Ishikawa (cell line): ENCODE measurements at regions not wholly inside any gene's neighbourhood (a gene's known extent, or its start where the extent isn't known, plus 50 kb on each side); places are given as distances from the start of the nearest gene placed in this dataset.

Experiments
- CEBPB ChIP-seq: IDR thresholded peaks from 2 replicates; pipeline ENCODE4 v1.6.1; 2012
- CREB1 ChIP-seq: IDR thresholded peaks from 2 replicates; pipeline ENCODE4 v1.6.1; 2012; ENCODE audit warnings: low read depth
- EGR1 ChIP-seq: IDR thresholded peaks from 2 replicates; pipeline ENCODE4 v1.6.1; 2012
- EP300 ChIP-seq: IDR thresholded peaks from 2 replicates; pipeline ENCODE4 v1.6.1; 2012; ENCODE audit warnings: borderline replicate concordance
- FOXM1 ChIP-seq: IDR thresholded peaks from 2 replicates; pipeline ENCODE4 v1.6.1; 2012; ENCODE audit warnings: low read depth, borderline replicate concordance
- NFIC ChIP-seq: IDR thresholded peaks from 2 replicates; pipeline ENCODE4 v1.6.1; 2012
- RAD21 ChIP-seq: IDR thresholded peaks from 2 replicates; pipeline ENCODE4 v1.6.1; 2012; ENCODE audit warnings: low read depth
- TAF1 ChIP-seq: IDR thresholded peaks from 2 replicates; pipeline ENCODE4 v1.6.1; 2012; ENCODE audit warnings: low read depth, mild to moderate bottlenecking
- TCF12 ChIP-seq: IDR thresholded peaks from 2 replicates; pipeline ENCODE4 v1.6.1; 2012; ENCODE audit warnings: low read depth
- TEAD4 ChIP-seq: IDR thresholded peaks from 2 replicates; pipeline ENCODE4 v1.6.1; 2012
- YY1 ChIP-seq: IDR thresholded peaks from 2 replicates; pipeline ENCODE4 v1.6.1; 2012; ENCODE audit warnings: low read depth
- ZBTB7A ChIP-seq: IDR thresholded peaks from 2 replicates; pipeline ENCODE4 v1.6.1; 2012; ENCODE audit warnings: low read depth
- TF ChIP-seq, protein P1 (sequence below): IDR thresholded peaks from 2 replicates; pipeline ENCODE4 v1.6.1; 2012
- TF ChIP-seq, protein P2 (sequence below): IDR thresholded peaks from 2 replicates; pipeline ENCODE4 v1.6.1; 2012
- TF ChIP-seq, protein P3 (sequence below): IDR thresholded peaks from 2 replicates; pipeline ENCODE4 v1.6.1; 2012; ENCODE audit warnings: low read depth, mild to moderate bottlenecking

DNA sequence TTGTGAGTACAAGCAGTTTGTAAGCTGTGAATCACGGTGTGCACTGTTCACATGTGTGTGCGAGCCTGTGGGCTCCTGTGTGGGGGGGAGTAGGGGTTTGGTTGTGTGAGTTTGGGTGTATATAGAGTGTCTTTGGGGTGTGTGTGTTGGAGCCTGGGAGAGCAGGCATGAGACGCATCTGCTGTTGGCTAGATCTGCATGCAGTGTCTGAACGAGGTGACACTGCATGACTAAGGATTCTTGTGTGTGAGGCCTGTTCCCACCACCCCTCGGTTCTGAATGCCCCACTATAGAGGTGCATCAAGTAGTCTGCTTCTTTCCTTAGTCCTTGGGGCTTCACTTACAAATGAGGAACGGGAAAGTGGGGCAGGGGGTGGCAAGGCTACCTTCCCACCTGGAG, 68.4 kb downstream of the MAGEF1 start:
- TF ChIP-seq TAF1, result no peak
- TF ChIP-seq TCF12, result no peak
- TF ChIP-seq, protein P1, sequence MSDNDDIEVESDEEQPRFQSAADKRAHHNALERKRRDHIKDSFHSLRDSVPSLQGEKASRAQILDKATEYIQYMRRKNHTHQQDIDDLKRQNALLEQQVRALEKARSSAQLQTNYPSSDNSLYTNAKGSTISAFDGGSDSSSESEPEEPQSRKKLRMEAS, result no peak
- TF ChIP-seq, protein P2, sequence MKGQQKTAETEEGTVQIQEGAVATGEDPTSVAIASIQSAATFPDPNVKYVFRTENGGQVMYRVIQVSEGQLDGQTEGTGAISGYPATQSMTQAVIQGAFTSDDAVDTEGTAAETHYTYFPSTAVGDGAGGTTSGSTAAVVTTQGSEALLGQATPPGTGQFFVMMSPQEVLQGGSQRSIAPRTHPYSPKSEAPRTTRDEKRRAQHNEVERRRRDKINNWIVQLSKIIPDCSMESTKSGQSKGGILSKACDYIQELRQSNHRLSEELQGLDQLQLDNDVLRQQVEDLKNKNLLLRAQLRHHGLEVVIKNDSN, result no peak
- TF ChIP-seq, protein P3, sequence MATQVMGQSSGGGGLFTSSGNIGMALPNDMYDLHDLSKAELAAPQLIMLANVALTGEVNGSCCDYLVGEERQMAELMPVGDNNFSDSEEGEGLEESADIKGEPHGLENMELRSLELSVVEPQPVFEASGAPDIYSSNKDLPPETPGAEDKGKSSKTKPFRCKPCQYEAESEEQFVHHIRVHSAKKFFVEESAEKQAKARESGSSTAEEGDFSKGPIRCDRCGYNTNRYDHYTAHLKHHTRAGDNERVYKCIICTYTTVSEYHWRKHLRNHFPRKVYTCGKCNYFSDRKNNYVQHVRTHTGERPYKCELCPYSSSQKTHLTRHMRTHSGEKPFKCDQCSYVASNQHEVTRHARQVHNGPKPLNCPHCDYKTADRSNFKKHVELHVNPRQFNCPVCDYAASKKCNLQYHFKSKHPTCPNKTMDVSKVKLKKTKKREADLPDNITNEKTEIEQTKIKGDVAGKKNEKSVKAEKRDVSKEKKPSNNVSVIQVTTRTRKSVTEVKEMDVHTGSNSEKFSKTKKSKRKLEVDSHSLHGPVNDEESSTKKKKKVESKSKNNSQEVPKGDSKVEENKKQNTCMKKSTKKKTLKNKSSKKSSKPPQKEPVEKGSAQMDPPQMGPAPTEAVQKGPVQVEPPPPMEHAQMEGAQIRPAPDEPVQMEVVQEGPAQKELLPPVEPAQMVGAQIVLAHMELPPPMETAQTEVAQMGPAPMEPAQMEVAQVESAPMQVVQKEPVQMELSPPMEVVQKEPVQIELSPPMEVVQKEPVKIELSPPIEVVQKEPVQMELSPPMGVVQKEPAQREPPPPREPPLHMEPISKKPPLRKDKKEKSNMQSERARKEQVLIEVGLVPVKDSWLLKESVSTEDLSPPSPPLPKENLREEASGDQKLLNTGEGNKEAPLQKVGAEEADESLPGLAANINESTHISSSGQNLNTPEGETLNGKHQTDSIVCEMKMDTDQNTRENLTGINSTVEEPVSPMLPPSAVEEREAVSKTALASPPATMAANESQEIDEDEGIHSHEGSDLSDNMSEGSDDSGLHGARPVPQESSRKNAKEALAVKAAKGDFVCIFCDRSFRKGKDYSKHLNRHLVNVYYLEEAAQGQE, result no peak

DNA sequence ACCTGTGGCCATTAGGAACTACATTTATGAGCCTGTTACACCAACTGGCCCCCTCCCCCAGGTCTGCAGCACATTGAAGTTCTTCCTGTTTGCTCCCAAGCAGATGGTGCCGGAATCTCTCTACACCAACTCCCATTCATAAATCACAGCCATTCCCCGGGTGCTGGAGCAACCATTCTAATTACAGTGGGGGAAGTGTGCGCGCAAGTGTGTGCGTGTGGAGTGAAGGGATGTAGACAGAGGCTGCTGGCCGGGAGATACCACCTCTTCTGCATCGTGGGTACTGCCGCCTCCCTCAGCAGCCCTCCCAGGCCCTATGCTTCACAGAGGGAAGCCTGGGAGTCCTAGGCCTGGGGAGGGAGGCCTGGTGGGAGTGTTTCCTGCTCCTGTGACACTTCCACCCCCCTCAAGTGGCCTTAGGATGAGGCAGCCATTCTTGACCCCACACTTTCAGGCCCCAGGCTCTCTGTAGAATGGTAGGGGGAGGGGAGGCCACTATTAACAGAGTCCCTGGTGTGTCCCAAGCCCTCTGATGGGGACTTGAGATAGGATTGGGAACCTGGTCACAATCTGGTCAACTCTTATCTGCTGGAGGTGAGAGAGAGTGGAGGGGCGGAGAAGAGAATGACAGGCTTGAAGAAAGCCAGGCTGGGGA, 69.1 kb downstream of the MAGEF1 start:
- no peak for TF ChIP-seq FOXM1
- TF ChIP-seq RAD21, result no peak
- TF ChIP-seq, protein P3, result no peak
- TF ChIP-seq CREB1, result no peak
- TF ChIP-seq YY1, result no peak
- TF ChIP-seq NFIC, result no peak
- TF ChIP-seq, protein P2, result no peak
- TF ChIP-seq CEBPB, result no peak
- TF ChIP-seq TEAD4, result no peak
- TF ChIP-seq TCF12, result no peak
- no peak for TF ChIP-seq EP300
- no peak for TF ChIP-seq EGR1
- TF ChIP-seq, protein P1, result no peak
- TF ChIP-seq TAF1, result no peak
- no peak for TF ChIP-seq ZBTB7A

DNA sequence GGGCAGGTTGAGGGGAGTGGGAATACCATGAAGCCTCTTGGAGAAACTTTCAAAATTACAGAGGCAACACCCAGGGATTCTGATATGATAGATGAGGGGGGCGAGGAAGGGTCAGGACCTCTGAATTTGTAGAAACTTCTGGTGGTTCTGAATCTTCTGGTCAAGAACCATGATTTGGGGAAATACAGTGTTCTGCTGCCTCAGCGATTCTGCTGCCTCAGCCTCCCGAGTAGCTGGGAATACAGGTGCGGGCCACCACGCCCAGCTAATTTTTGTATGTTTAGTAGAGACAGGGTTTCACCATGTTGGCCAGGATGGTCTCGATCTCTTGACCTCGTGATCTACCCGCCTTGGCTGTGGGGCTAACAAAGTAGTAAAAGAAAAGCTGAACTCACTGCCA, 70.4 kb downstream of the MAGEF1 start:
- TF ChIP-seq, protein P3, result no peak
- TF ChIP-seq CREB1 (no peak), EGR1 (no peak), TAF1 (no peak)
- TF ChIP-seq, protein P2, result no peak

DNA sequence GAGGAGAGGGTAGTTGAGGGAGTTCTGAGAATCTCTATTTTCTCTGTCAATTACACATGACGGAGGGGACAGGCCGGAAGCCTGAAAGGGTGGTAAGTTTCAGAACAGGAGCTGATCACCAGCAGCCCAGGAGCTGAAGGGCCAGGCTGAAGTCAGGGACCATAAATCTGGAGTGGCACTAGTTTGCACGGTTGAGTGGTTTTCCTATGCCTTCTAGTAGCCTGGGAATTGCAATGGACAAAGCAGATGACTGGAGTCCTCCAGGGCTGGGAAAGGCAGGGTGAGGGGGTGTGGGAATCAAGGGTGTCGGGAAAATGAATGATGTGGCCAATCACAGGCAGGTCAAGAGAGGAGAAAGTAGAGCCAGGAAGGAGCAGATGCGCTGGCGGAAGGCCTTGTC, 72.5 kb downstream of the MAGEF1 start:
- TF ChIP-seq NFIC (no peak), TEAD4 (no peak), RAD21 (peak; percentile 12; the same call in 1 of the 2 replicates)

DNA sequence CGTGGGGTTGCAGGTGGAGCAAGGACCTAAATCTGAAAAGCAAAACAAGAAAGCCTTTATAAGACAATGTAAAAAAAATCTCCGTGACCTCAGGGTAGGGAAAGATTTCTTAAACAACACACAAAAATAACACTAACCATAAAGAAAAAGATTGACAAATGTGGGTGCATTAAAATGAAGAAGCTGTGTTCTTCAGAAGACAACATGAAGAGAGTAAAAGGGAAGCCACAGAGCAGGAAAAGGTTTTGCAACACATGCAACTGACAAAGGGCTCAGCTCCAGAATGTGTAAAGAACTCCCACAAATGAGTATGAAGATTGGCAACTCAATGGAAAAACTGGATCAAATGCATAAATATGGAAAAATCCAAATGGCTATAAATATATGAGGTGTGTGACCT, 74.2 kb downstream of the MAGEF1 start:
- TF ChIP-seq EP300 (no peak), TAF1 (no peak), YY1 (no peak), ZBTB7A (no peak), FOXM1 (no peak), RAD21 (no peak), CREB1 (no peak), CEBPB (no peak), TEAD4 (no peak), EGR1 (no peak), TCF12 (no peak), NFIC (no peak)
- TF ChIP-seq, protein P2, result no peak
- TF ChIP-seq, protein P3, result no peak
- TF ChIP-seq, protein P1, result no peak
